Uterus (tissue), 2 donors: ENCODE measurements at regions not wholly inside any gene's neighbourhood (a gene's known extent, or its start where the extent isn't known, plus 50 kb on each side); places are given as distances from the start of the nearest gene placed in this dataset.

Experiments used
- POLR2A ChIP-seq, 2 donors: fragments of 450-650 bp; IDR thresholded peaks; one replicate each; pipeline ENCODE4 v1.6.1; 2016; ENCODE audit warnings: antibody characterized with exemption in 2 of 2, mild to moderate bottlenecking in 1 of 2, moderate library complexity in 1 of 2
- TF ChIP-seq, protein P1 (sequence below), 4 experiments: fragments of 200-600 bp in 2 of 4; fragments of 450-650 bp in 2 of 4; sonication (generic) in 2 of 4; IDR thresholded peaks; one replicate each; pipeline ENCODE4 v1.5.1; 2016 to 2019; ENCODE audit warnings: antibody characterized with exemption in 4 of 4, mild to moderate bottlenecking in 2 of 4, moderate library complexity in 1 of 4

DNA sequence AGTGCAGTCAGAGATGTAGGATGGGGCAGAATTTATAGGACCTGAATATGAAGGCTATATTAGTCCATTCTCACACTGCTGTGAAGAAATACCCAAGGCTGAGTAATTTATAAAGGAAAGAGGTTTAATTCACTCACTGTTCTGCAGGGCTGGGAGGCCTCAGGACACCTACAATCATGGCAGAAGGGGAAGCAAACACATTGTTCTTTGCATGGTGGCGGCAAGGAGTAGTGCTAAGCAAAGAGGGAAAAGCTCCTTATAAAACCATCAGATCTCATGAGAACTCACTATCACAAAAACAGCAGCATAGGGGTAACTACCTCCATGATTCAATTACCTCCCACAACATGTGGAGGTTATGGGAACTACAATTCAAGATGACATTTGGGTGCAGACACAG, 76.8 kb upstream of the MSTN start:
- TF ChIP-seq, protein P1, sequence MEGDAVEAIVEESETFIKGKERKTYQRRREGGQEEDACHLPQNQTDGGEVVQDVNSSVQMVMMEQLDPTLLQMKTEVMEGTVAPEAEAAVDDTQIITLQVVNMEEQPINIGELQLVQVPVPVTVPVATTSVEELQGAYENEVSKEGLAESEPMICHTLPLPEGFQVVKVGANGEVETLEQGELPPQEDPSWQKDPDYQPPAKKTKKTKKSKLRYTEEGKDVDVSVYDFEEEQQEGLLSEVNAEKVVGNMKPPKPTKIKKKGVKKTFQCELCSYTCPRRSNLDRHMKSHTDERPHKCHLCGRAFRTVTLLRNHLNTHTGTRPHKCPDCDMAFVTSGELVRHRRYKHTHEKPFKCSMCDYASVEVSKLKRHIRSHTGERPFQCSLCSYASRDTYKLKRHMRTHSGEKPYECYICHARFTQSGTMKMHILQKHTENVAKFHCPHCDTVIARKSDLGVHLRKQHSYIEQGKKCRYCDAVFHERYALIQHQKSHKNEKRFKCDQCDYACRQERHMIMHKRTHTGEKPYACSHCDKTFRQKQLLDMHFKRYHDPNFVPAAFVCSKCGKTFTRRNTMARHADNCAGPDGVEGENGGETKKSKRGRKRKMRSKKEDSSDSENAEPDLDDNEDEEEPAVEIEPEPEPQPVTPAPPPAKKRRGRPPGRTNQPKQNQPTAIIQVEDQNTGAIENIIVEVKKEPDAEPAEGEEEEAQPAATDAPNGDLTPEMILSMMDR (IDR thresholded peaks at IDR 0.05) = no peak
- no peak for TF ChIP-seq POLR2A (IDR thresholded peaks at IDR 0.05)
